SK-N-SH (cell line): ENCODE measurements at regions not wholly inside any gene's neighbourhood (a gene's known extent, or its start where the extent isn't known, plus 50 kb on each side); places are given as distances from the start of the nearest gene placed in this dataset.

ENCODE experiments used
- CTCF ChIA-PET: fragments of 300-600, 350-600 bp; formaldehyde crosslinking; extraction: SDS; loops from one replicate; lab custom pipeline; 2021; lab: Yijun Ruan, JAX
- POLR2A ChIA-PET: fragments of 350-600 bp; sonication (Branson Sonifier 250); formaldehyde crosslinking; extraction: SDS; loops from one replicate; lab custom pipeline; 2020; ENCODE audit warnings: antibody characterized with exemption, inconsistent platforms; lab: Yijun Ruan, JAX
- DNase-seq: peaks from one replicate; pipeline ENCODE4 v3.0.0; 2012
- H2AFZ ChIP-seq: fragments of 200-600 bp; sonication (generic); 2 replicates; pipeline ENCODE4 v1.8.1; 2016; ENCODE audit warnings: antibody characterized with exemption, mild to moderate bottlenecking, low read depth
- H3F3A ChIP-seq: fragments of 200-600 bp; sonication (generic); replicated peaks from 2 replicates; pipeline ENCODE3; 2016; ENCODE audit warnings: antibody characterized with exemption, mild to moderate bottlenecking; ENCODE audit not compliant: insufficient read depth
- H3K27ac ChIP-seq, 2 experiments: fragments of 200-500 bp in 1 of 2; fragments of 200-600 bp in 1 of 2; sonication (Bioruptor generic) in 1 of 2; sonication (generic), shearing (Covaris generic) in 1 of 2; 2 replicates each; pipeline versions ENCODE4 v1.5.1 to v1.6.1; 2014 to 2016; ENCODE audit warnings: low read depth in 2 of 2, inconsistent platforms in 1 of 2, low read length in 1 of 2, mild to moderate bottlenecking in 1 of 2, mixed read lengths in 1 of 2
- H3K27me3 ChIP-seq: fragments of 200-600 bp; sonication (generic), shearing (Covaris generic); 2 replicates; pipeline ENCODE4 v1.6.1; 2016; ENCODE audit warnings: mixed run types; ENCODE audit not compliant: insufficient read depth
- H3K36me3 ChIP-seq, 2 experiments: fragments of 200-500 bp in 1 of 2; fragments of 200-600 bp in 1 of 2; sonication (Bioruptor generic) in 1 of 2; sonication (generic) in 1 of 2; replicated peaks in 1 of 2; 2 replicates each; pipeline versions ENCODE3 to v1.5.1; 2014 to 2016; ENCODE audit warnings: low read length in 1 of 2, mild to moderate bottlenecking in 1 of 2; ENCODE audit not compliant: insufficient read depth in 2 of 2, control insufficient read depth in 1 of 2
- H3K4me1 ChIP-seq, 2 experiments: fragments of 200-500 bp in 1 of 2; fragments of 200-600 bp in 1 of 2; sonication (Bioruptor generic) in 1 of 2; sonication (generic), shearing (Covaris generic) in 1 of 2; 2 replicates each; pipeline versions ENCODE4 v1.5.1 to v1.6.1; 2014 to 2016; ENCODE audit warnings: low read depth in 1 of 2, low read length in 1 of 2, mixed run types in 1 of 2; ENCODE audit not compliant: insufficient read depth in 2 of 2, control insufficient read depth in 1 of 2
- H3K4me2 ChIP-seq: fragments of 200-600 bp; sonication (generic), shearing (Covaris generic); 2 replicates; pipeline ENCODE4 v1.6.1; 2017; ENCODE audit warnings: mixed run types
- H3K4me3 ChIP-seq, 2 experiments: fragments of 200-500 bp in 1 of 2; fragments of 200-600 bp in 1 of 2; sonication (Bioruptor generic) in 1 of 2; sonication (generic), shearing (Covaris generic) in 1 of 2; 2 replicates each; pipeline versions ENCODE4 v1.5.1 to v1.8.1; 2014 to 2016; ENCODE audit warnings: low read depth in 2 of 2, inconsistent platforms in 1 of 2, low read length in 1 of 2, mild to moderate bottlenecking in 1 of 2, mixed read lengths in 1 of 2, moderate library complexity in 1 of 2
- H3K79me2 ChIP-seq: fragments of 200-600 bp; sonication (generic); 2 replicates; pipeline ENCODE4 v1.8.1; 2017; ENCODE audit warnings: mild to moderate bottlenecking; ENCODE audit not compliant: insufficient read depth
- H3K9ac ChIP-seq: fragments of 200-600 bp; sonication (generic); 2 replicates; pipeline ENCODE4 v1.6.1; 2017; ENCODE audit warnings: mixed run types
- H3K9me2 ChIP-seq: fragments of 200-600 bp; sonication (generic); 2 replicates; pipeline ENCODE4 v1.6.1; 2017; ENCODE audit warnings: mixed run types
- H3K9me3 ChIP-seq: fragments of 200-600 bp; sonication (generic); 2 replicates; pipeline ENCODE4 v1.6.1; 2017; ENCODE audit warnings: mixed run types, mild to moderate bottlenecking, moderate library complexity
- H4K20me1 ChIP-seq: fragments of 200-600 bp; sonication (generic); 2 replicates; pipeline ENCODE4 v1.6.1; 2017; ENCODE audit warnings: mild to moderate bottlenecking, mixed run types; ENCODE audit not compliant: insufficient read depth
- EP300 ChIP-seq, 2 experiments: IDR thresholded peaks; 2 replicates each; pipeline versions ENCODE4 v1.4.0 to v1.6.1; 2012; ENCODE audit warnings: borderline replicate concordance in 1 of 2, low read depth in 1 of 2, low read length in 1 of 2
- FOSL2 ChIP-seq: IDR thresholded peaks from 2 replicates; pipeline ENCODE4 v1.4.0; 2012; ENCODE audit warnings: low read depth, mild to moderate bottlenecking, moderate library complexity, borderline replicate concordance
- FOXM1 ChIP-seq: IDR thresholded peaks from 2 replicates; pipeline ENCODE4 v1.4.0; 2012; ENCODE audit warnings: low read depth, mild to moderate bottlenecking
- GATA2 ChIP-seq: sonication (generic); formaldehyde crosslinking; IDR thresholded peaks from 2 replicates; pipeline ENCODE4 v1.5.0; 2020; ENCODE audit warnings: mild to moderate bottlenecking, missing genetic modification reagents
- IRF3 ChIP-seq: fragments of 150-350 bp; IDR thresholded peaks from 2 replicates; pipeline ENCODE4 v1.6.1; 2016; ENCODE audit warnings: mild to moderate bottlenecking, low read depth, low read length
- JUND ChIP-seq: IDR thresholded peaks from 2 replicates; pipeline ENCODE4 v1.4.0; 2012
- MAX ChIP-seq: IDR thresholded peaks from 2 replicates; pipeline ENCODE4 v1.4.0; 2012; ENCODE audit warnings: low read depth
- MEF2A ChIP-seq: IDR thresholded peaks from 2 replicates; pipeline ENCODE4 v1.4.0; 2012; ENCODE audit warnings: low read depth, borderline replicate concordance
- NFIC ChIP-seq: IDR thresholded peaks from 2 replicates; pipeline ENCODE4 v1.4.0; 2012; ENCODE audit warnings: borderline replicate concordance
- RAD21 ChIP-seq: IDR thresholded peaks from 2 replicates; pipeline ENCODE4 v1.6.1; 2012; ENCODE audit warnings: mild to moderate bottlenecking, low read length
- REST ChIP-seq: IDR thresholded peaks from 2 replicates; pipeline ENCODE4 v1.6.1; 2012; ENCODE audit warnings: mild to moderate bottlenecking, low read depth, low read length, moderate library complexity
- TCF12 ChIP-seq: IDR thresholded peaks from 2 replicates; pipeline ENCODE4 v1.4.0; 2012
- YY1 ChIP-seq: IDR thresholded peaks from 2 replicates; pipeline ENCODE4 v1.4.0; 2012; ENCODE audit warnings: low read depth, mild to moderate bottlenecking
- WGBS: methylation state at CpG from one replicate; pipeline ENCODE4 v1.1.6; 2017; ENCODE audit warnings: low lambda C conversion rate; 5-methylcytosine and 5-hydroxymethylcytosine counted together
- TF ChIP-seq, protein P1 (sequence below): IDR thresholded peaks from 2 replicates; pipeline ENCODE4; 2012
- TF ChIP-seq, protein P2 (sequence below): IDR thresholded peaks from 2 replicates; pipeline ENCODE4 v1.4.0; 2012; ENCODE audit warnings: low read depth, borderline replicate concordance

DNA sequence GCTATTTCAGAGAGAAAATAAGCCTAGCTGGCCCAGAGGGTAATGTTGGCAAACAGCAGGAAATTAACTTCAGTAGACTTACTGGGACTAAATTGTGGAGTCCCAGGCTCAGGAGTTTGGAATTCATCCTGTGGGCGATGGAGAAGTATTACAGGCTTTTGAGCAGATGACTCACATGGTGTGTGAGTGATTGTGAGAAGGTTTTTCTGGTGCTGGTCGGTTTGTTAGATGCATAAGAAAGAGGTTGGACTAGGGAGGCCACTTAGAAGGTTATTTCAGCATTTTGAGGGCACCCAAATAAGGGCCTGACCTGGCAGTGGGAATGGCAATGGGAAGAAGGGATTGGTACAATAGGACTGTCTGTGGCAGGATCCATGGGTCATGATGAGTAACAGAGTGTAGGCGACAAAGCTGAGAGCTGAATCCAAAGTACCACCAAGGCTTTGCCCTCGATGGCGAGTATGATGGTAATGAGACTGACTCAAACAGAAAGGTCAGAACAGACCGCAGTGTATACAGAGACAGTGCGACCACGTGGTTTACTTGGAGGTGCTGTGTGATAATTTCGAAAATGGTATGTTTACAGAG lies 69.2 kb upstream of the KIF26B start:
- H3K9me3 ChIP-seq: no peaks in the 10 kb centered on the region
- H3K79me2 ChIP-seq: no peaks in the 10 kb centered on the region
- 68% methylated on average over 9 of the region's 9 CpGs for WGBS
- peak overlapping the region in 1 of 2 experiments; percentile 91; a peak in 3 of 4 replicates for H3K27ac ChIP-seq
- no peaks in the 10 kb centered on the region for H3K27me3 ChIP-seq
- no peaks in the 10 kb centered on the region for H3K36me3 ChIP-seq
- H3K4me2 ChIP-seq: peak overlapping the region; percentile 16; the same call in 1 of the 2 replicates
- H3F3A ChIP-seq: peaks cover 14% of the 10 kb centered on the region
- no peak overlapping the region for H2AFZ ChIP-seq
- POLR2A ChIA-PET: no interaction called here
- no peak for DNase-seq
- CTCF ChIA-PET: no interaction called here
- TF ChIP-seq, protein P1, sequence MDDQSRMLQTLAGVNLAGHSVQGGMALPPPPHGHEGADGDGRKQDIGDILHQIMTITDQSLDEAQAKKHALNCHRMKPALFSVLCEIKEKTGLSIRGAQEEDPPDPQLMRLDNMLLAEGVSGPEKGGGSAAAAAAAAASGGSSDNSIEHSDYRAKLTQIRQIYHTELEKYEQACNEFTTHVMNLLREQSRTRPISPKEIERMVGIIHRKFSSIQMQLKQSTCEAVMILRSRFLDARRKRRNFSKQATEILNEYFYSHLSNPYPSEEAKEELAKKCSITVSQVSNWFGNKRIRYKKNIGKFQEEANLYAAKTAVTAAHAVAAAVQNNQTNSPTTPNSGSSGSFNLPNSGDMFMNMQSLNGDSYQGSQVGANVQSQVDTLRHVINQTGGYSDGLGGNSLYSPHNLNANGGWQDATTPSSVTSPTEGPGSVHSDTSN: peak; percentile 37; the same call in 1 of the 2 replicates
- TF ChIP-seq MAX (0 out of 2 replicates have a peak, but pooled peaks have one; percentile 50), FOSL2 (peak; percentile 77; the same call in 1 of the 2 replicates), JUND (peak; percentile 63; the same call in 1 of the 2 replicates), IRF3 (no peak), TCF12 (0 out of 2 replicates have a peak, but pooled peaks have one; percentile 41), FOXM1 (no peak), REST (no peak)
- H3K9ac ChIP-seq: peak overlapping the region; percentile 1; the same call in 1 of the 2 replicates
- H3K4me3 ChIP-seq: no peak overlapping the region
- no peaks in the 10 kb centered on the region for H3K9me2 ChIP-seq
- H4K20me1 ChIP-seq: no peaks in the 10 kb centered on the region
- 0 out of 4 replicates have a peak, but pooled peaks cover 0 to 11% of the 10 kb centered on the region in 2 experiments for H3K4me1 ChIP-seq

- Histone ChIP-seq H3K9me3 (no peaks in the 10 kb centered on the region), H3K4me3 (no peak overlapping the region), H3K4me1 (0 out of 4 replicates have a peak, but pooled peaks cover 0 to 11% of the 10 kb centered on the region in 2 experiments), H3K36me3 (no peaks in the 10 kb centered on the region), H3K27me3 (no peaks in the 10 kb centered on the region), H3K4me2 (no peak overlapping the region), H3K9me2 (no peaks in the 10 kb centered on the region), H3K27ac (peak overlapping the region in 1 of 2 experiments; percentile 91; a peak in 2 of 4 replicates), H2AFZ (no peak overlapping the region), H3K9ac (no peak overlapping the region), H4K20me1 (no peaks in the 10 kb centered on the region), H3F3A (peaks cover 11% of the 10 kb centered on the region), H3K79me2 (no peaks in the 10 kb centered on the region)
- POLR2A ChIA-PET: no interaction called here
- WGBS: 96% methylated on average over 7 of the region's 7 CpGs
- CTCF ChIA-PET: no interaction called here
- no peak for DNase-seq
- TF ChIP-seq JUND (no peak), YY1 (no peak), MAX (no peak), RAD21 (no peak), NFIC (no peak), GATA2 (CRISPR knock-in tag) (no peak), MEF2A (no peak), EP300 (IDR thresholded peaks at IDR 0.05; ENCODE audit: borderline replicate concordance in 1 of 2, low read depth in 1 of 2, low read length in 1 of 2) (no peak)
- TF ChIP-seq, protein P2, sequence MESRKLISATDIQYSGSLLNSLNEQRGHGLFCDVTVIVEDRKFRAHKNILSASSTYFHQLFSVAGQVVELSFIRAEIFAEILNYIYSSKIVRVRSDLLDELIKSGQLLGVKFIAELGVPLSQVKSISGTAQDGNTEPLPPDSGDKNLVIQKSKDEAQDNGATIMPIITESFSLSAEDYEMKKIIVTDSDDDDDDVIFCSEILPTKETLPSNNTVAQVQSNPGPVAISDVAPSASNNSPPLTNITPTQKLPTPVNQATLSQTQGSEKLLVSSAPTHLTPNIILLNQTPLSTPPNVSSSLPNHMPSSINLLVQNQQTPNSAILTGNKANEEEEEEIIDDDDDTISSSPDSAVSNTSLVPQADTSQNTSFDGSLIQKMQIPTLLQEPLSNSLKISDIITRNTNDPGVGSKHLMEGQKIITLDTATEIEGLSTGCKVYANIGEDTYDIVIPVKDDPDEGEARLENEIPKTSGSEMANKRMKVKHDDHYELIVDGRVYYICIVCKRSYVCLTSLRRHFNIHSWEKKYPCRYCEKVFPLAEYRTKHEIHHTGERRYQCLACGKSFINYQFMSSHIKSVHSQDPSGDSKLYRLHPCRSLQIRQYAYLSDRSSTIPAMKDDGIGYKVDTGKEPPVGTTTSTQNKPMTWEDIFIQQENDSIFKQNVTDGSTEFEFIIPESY: no peak
These were observed 70.2 kb upstream of the KIF26B start for GRCh38 chr1:245084551-245084950.
